ENCODE measurements at regions not wholly inside any gene's neighbourhood (a gene's known extent, or its start where the extent isn't known, plus 50 kb on each side); places are given as distances from the start of the nearest gene placed in this dataset.

- ChIA-PET CTCF (interaction anchor here (1.0 kb wide), 1 partner anchor 8 kb away, joined by 3 read pairs; no protein-coding TSS in a partner anchor), POLR2A (no interaction called here)
- Histone ChIP-seq H3K27me3 (ENCODE audit: control insufficient read depth, insufficient read depth, low read length) (no peaks in the 10 kb centered on the region), H3K36me3 (ENCODE audit: control insufficient read depth, insufficient read depth, low read length) (no peaks in the 10 kb centered on the region), H3K4me3 (ENCODE audit: low read depth, low read length) (no peak overlapping the region)
- no peak for DNase-seq (ENCODE audit: low read depth)
- no peak for TF ChIP-seq CTCF (IDR thresholded peaks at IDR 0.05; ENCODE audit: insufficient read depth, low read depth, low read length)
Observed at GRCh38 chr3:152011812-152012735, 138.6 kb downstream of the SUCNR1 start.

GRCh38 chr3:152019508-152019907 is 146.1 kb downstream of the SUCNR1 start:
- Histone ChIP-seq H3K36me3 (ENCODE audit: control insufficient read depth, insufficient read depth, low read length) (no peaks in the 10 kb centered on the region), H3K27me3 (ENCODE audit: control insufficient read depth, insufficient read depth, low read length) (no peaks in the 10 kb centered on the region), H3K4me3 (ENCODE audit: low read depth, low read length) (no peak overlapping the region)
- no peak for DNase-seq (ENCODE audit: low read depth)
- TF ChIP-seq CTCF (IDR thresholded peaks at IDR 0.05; ENCODE audit: insufficient read depth, low read depth, low read length), result no peak
- CTCF ChIA-PET, result no interaction called here
- POLR2A ChIA-PET, result no interaction called here

GRCh38 chr3:152021951-152022461 is 148.6 kb downstream of the SUCNR1 start:
- no peaks in the 10 kb centered on the region for H3K27me3 ChIP-seq (ENCODE audit: control insufficient read depth, insufficient read depth, low read length)
- no peak overlapping the region for H3K4me3 ChIP-seq (ENCODE audit: low read depth, low read length)
- POLR2A ChIA-PET, result no interaction called here
- TF ChIP-seq CTCF (IDR thresholded peaks at IDR 0.05; ENCODE audit: insufficient read depth, low read depth, low read length), result no peak
- CTCF ChIA-PET, result no interaction called here
- no peak for DNase-seq (ENCODE audit: low read depth)
- H3K36me3 ChIP-seq (ENCODE audit: control insufficient read depth, insufficient read depth, low read length), result no peaks in the 10 kb centered on the region

GRCh38 chr3:152026033-152026556 is 152.7 kb downstream of the SUCNR1 start:
- Histone ChIP-seq H3K27me3 (ENCODE audit: control insufficient read depth, insufficient read depth, low read length) (no peaks in the 10 kb centered on the region), H3K4me3 (ENCODE audit: low read depth, low read length) (no peak overlapping the region), H3K36me3 (ENCODE audit: control insufficient read depth, insufficient read depth, low read length) (no peaks in the 10 kb centered on the region)
- TF ChIP-seq CTCF (IDR thresholded peaks at IDR 0.05; ENCODE audit: insufficient read depth, low read depth, low read length), result peak; percentile 41
- peak; percentile 91 for DNase-seq (ENCODE audit: low read depth)
- ChIA-PET POLR2A (interaction anchor here (1.0 kb wide), 1 partner anchor 243 kb away, joined by 4 read pairs; no protein-coding TSS in a partner anchor), CTCF (interaction anchor here (0.8 to 1.7 kb wide), 2 partner anchors 46 to 179 kb away, joined by 3 to 6 read pairs; no protein-coding TSS in a partner anchor)

GRCh38 chr3:152030320-152030719 is 156.9 kb downstream of the SUCNR1 start:
- Histone ChIP-seq H3K27me3 (ENCODE audit: control insufficient read depth, insufficient read depth, low read length) (no peaks in the 10 kb centered on the region), H3K4me3 (ENCODE audit: low read depth, low read length) (no peak overlapping the region), H3K36me3 (ENCODE audit: control insufficient read depth, insufficient read depth, low read length) (no peaks in the 10 kb centered on the region)
- DNase-seq (ENCODE audit: low read depth), result no peak
- ChIA-PET CTCF (interaction anchor here (1.3 to 2.1 kb wide), 2 partner anchors 10 to 442 kb away, joined by 3 to 7 read pairs; no protein-coding TSS in a partner anchor), POLR2A (no interaction called here)
- TF ChIP-seq CTCF (IDR thresholded peaks at IDR 0.05; ENCODE audit: insufficient read depth, low read depth, low read length), result no peak

All from BJ (cell line).